GM12878 (cell line): ENCODE measurements at regions not wholly inside any gene's neighbourhood (a gene's known extent, or its start where the extent isn't known, plus 50 kb on each side); places are given as distances from the start of the nearest gene placed in this dataset.

Experiments used
- CTCF ChIP-seq, 3 experiments: IDR thresholded peaks in 2 of 3; conservative IDR thresholded peaks in 1 of 3; 2 replicates each; pipeline ENCODE4 v1.5.1; 2011; ENCODE audit warnings: low read depth in 3 of 3, low read length in 3 of 3, mild to moderate bottlenecking in 3 of 3, control low read depth in 2 of 3, moderate library complexity in 2 of 3, inconsistent platforms in 1 of 3, mixed read lengths in 1 of 3; ENCODE audit not compliant: control insufficient read depth in 2 of 3, insufficient read depth in 1 of 3; ENCODE audit errors: extremely low read depth in 1 of 3
- EP300 ChIP-seq, 2 experiments: fragments of 150-350 bp in 1 of 2; IDR thresholded peaks; 2 replicates each; pipeline ENCODE4 v1.6.1; 2011 to 2012; ENCODE audit warnings: low read depth in 2 of 2, low read length in 2 of 2, borderline replicate concordance in 1 of 2, improper control_type of control experiment in 1 of 2, inconsistent platforms in 1 of 2; ENCODE audit not compliant: control insufficient read depth in 1 of 2
- EZH2 ChIP-seq: IDR thresholded peaks from 2 replicates; pipeline ENCODE4 v1.6.1; 2012; ENCODE audit warnings: low read depth, mild to moderate bottlenecking, control low read depth, inconsistent platforms, low read length, borderline replicate concordance; ENCODE audit not compliant: control insufficient read depth
- MXI1 ChIP-seq: fragments of 150-350 bp; IDR thresholded peaks from 2 replicates; pipeline ENCODE4 v1.6.1; 2011; ENCODE audit warnings: low read depth, mild to moderate bottlenecking, inconsistent platforms, low read length, improper control_type of control experiment
- PML ChIP-seq: IDR thresholded peaks from 2 replicates; pipeline ENCODE4 v1.6.1; 2012; ENCODE audit warnings: low read length, inconsistent platforms
- POLR2A ChIP-seq: IDR thresholded peaks from 2 replicates; pipeline ENCODE4 v1.6.1; 2011; ENCODE audit warnings: low read depth, mild to moderate bottlenecking, low read length
- RAD51 ChIP-seq: fragments of 450-650 bp; IDR thresholded peaks from 2 replicates; pipeline ENCODE4 v1.6.1; 2016; ENCODE audit warnings: moderate library complexity, mild to moderate bottlenecking, inconsistent platforms
- REST ChIP-seq: IDR thresholded peaks from 2 replicates; pipeline ENCODE4 v1.6.1; 2012; ENCODE audit warnings: mild to moderate bottlenecking, low read depth, low read length
- SMC3 ChIP-seq: IDR thresholded peaks from 2 replicates; pipeline ENCODE4 v1.6.1; 2011; ENCODE audit warnings: low read length, improper control_type of control experiment, borderline replicate concordance
- SPI1 ChIP-seq: IDR thresholded peaks from 2 replicates; pipeline ENCODE4 v1.6.1; 2011; ENCODE audit warnings: low read depth, mild to moderate bottlenecking, low read length, moderate library complexity, borderline replicate concordance; ENCODE audit not compliant: insufficient read depth
- SRF ChIP-seq, 2 experiments: IDR thresholded peaks; 2 replicates each; pipeline ENCODE4 v1.6.1; 2011; ENCODE audit warnings: low read depth in 2 of 2, low read length in 2 of 2, mild to moderate bottlenecking in 1 of 2, moderate library complexity in 1 of 2
- STAT3 ChIP-seq: IDR thresholded peaks from 2 replicates; pipeline ENCODE4 v1.6.1; 2011; ENCODE audit warnings: low read depth, low read length, improper control_type of control experiment
- YY1 ChIP-seq: IDR thresholded peaks from 2 replicates; pipeline ENCODE4 v1.6.1; 2011; ENCODE audit warnings: low read depth, mild to moderate bottlenecking, low read length
- ZBTB33 ChIP-seq: fragments of 450-650 bp; IDR thresholded peaks from 2 replicates; pipeline ENCODE4 v1.6.1; 2017; ENCODE audit warnings: mild to moderate bottlenecking

- TF ChIP-seq CTCF (IDR thresholded peaks at IDR 0.05 in 2 of 3, conservative IDR thresholded peaks at IDR 0.05 in 1 of 3; ENCODE audit: control insufficient read depth in 2 of 3, extremely low read depth in 1 of 3, insufficient read depth in 1 of 3, low read depth in 3 of 3, low read length in 3 of 3): no peak
- TF ChIP-seq SMC3: no peak
- TF ChIP-seq POLR2A: no peak
- no peak for TF ChIP-seq STAT3
- no peak for TF ChIP-seq RAD51
- no peak for TF ChIP-seq SRF (IDR thresholded peaks at IDR 0.05; ENCODE audit: low read depth in 2 of 2, low read length in 2 of 2)
- no peak for TF ChIP-seq SPI1
- TF ChIP-seq PML: no peak
- no peak for TF ChIP-seq REST
- no peak for TF ChIP-seq EP300 (IDR thresholded peaks at IDR 0.05; ENCODE audit: borderline replicate concordance in 1 of 2, control insufficient read depth in 1 of 2, low read depth in 2 of 2, low read length in 2 of 2)
- TF ChIP-seq ZBTB33: no peak
- no peak for TF ChIP-seq YY1
- TF ChIP-seq MXI1: no peak
- TF ChIP-seq EZH2: no peak
Observed at GRCh38 chr2:235332240-235332890, 161.5 kb upstream of the AGAP1 start.
